SJCRH30 (cell line): ENCODE measurements at regions not wholly inside any gene's neighbourhood (a gene's known extent, or its start where the extent isn't known, plus 50 kb on each side); places are given as distances from the start of the nearest gene placed in this dataset.

ENCODE experiments used
- DNase-seq, 2 experiments: peaks; one replicate each; pipeline ENCODE4 v3.0.0-alpha.2; 2015 to 2020
- H3K27ac ChIP-seq: fragments of 250-450 bp; sonication (Bioruptor Pico); 2 replicates; pipeline ENCODE4 v1.5.1; 2020; ENCODE audit warnings: mild to moderate bottlenecking, moderate library complexity
- H3K27me3 ChIP-seq: fragments of 250-450 bp; sonication (Bioruptor Pico); 2 replicates; pipeline ENCODE4 v1.5.1; 2020; ENCODE audit warnings: mild to moderate bottlenecking, moderate library complexity
- H3K36me3 ChIP-seq: fragments of 250-450 bp; sonication (Bioruptor Pico); 2 replicates; pipeline ENCODE4 v1.5.1; 2020; ENCODE audit warnings: mild to moderate bottlenecking, moderate library complexity
- H3K4me1 ChIP-seq: fragments of 250-450 bp; sonication (Bioruptor Pico); 2 replicates; pipeline ENCODE4 v1.5.1; 2020; ENCODE audit warnings: mild to moderate bottlenecking, moderate library complexity
- H3K4me3 ChIP-seq: fragments of 250-450 bp; sonication (Bioruptor Pico); 2 replicates; pipeline ENCODE4 v1.5.1; 2020; ENCODE audit warnings: mild to moderate bottlenecking, moderate library complexity
- H3K9me3 ChIP-seq: fragments of 250-450 bp; sonication (Bioruptor Pico); replicated peaks from 2 replicates; pipeline ENCODE4 v1.5.1; 2020; ENCODE audit warnings: mild to moderate bottlenecking, moderate library complexity

DNA sequence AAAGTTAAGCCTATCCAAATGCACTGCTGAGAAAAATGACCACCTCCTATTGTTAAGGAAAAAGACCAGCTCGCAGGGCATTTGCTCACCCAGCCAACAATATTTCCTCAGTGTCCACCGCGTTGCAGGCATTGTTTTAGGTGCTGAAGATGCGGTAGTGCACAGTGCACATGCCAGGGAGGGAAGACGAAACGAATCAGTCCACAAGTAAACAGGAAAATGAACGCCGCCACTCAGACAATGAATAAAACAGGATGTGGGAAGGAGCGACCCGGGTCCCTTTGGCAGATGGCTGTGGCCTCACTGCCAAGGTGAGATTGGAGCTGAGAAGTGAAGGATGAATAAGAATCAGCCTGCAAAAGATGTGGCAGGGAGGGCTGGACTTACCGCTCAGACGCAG, 249.2 kb downstream of the FOXL1 start:
- Histone ChIP-seq H3K36me3 (no peaks in the 10 kb centered on the region), H3K4me3 (no peak overlapping the region), H3K27ac (no peak overlapping the region), H3K9me3 (no peaks in the 10 kb centered on the region), H3K4me1 (peaks cover 33% of the 10 kb centered on the region), H3K27me3 (no peaks in the 10 kb centered on the region)
- no peak for DNase-seq

GRCh38 chr16:86828202-86828601, 249.9 kb downstream of the FOXL1 start:
- no peaks in the 10 kb centered on the region for H3K27me3 ChIP-seq
- no peaks in the 10 kb centered on the region for H3K9me3 ChIP-seq
- H3K36me3 ChIP-seq: no peaks in the 10 kb centered on the region
- no peak overlapping the region for H3K4me3 ChIP-seq
- DNase-seq: no peak
- no peak overlapping the region for H3K27ac ChIP-seq
- H3K4me1 ChIP-seq: peaks cover 26% of the 10 kb centered on the region

- no peak overlapping the region for H3K4me3 ChIP-seq
- H3K27ac ChIP-seq: no peak overlapping the region
- no peaks in the 10 kb centered on the region for H3K9me3 ChIP-seq
- no peak for DNase-seq
- no peaks in the 10 kb centered on the region for H3K36me3 ChIP-seq
- peaks cover 21% of the 10 kb centered on the region for H3K4me1 ChIP-seq
- H3K27me3 ChIP-seq: no peaks in the 10 kb centered on the region
Observed at GRCh38 chr16:86828653-86829052, 250.3 kb downstream of the FOXL1 start.

- no peak for DNase-seq
- Histone ChIP-seq H3K27me3 (no peaks in the 10 kb centered on the region), H3K9me3 (no peaks in the 10 kb centered on the region), H3K4me3 (no peak overlapping the region), H3K36me3 (no peaks in the 10 kb centered on the region), H3K4me1 (peaks cover 7% of the 10 kb centered on the region), H3K27ac (no peak overlapping the region)
Observed at GRCh38 chr16:86831366-86831765, 253.0 kb downstream of the FOXL1 start.

DNA sequence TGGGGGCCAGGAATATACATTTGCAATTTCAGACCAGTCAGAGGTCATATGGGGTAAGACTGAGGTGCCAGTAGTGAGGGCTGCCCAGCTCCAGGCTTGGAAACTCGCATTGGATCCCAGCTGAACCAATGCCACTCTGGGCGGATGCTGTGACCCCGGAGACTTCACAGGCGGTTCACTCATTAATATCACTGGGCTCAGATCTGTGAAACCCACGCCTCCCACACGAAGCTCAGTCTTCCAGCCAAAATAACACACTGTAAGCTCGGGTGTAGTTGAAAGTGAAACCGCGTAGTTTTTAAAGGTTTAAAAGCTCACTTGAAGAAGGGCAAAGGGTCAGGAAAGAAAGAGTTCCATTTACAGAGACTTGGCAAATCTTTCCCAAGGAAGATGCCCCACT, 254.8 kb downstream of the FOXL1 start:
- Histone ChIP-seq H3K9me3 (no peaks in the 10 kb centered on the region), H3K4me1 (no peaks in the 10 kb centered on the region), H3K4me3 (no peak overlapping the region), H3K27ac (no peak overlapping the region), H3K36me3 (no peaks in the 10 kb centered on the region), H3K27me3 (no peaks in the 10 kb centered on the region)
- no peak for DNase-seq

GRCh38 chr16:86834451-86835035, 256.2 kb downstream of the FOXL1 start:
- no peaks in the 10 kb centered on the region for H3K9me3 ChIP-seq
- H3K27ac ChIP-seq: no peak overlapping the region
- H3K27me3 ChIP-seq: no peaks in the 10 kb centered on the region
- H3K4me3 ChIP-seq: no peak overlapping the region
- no peaks in the 10 kb centered on the region for H3K4me1 ChIP-seq
- no peaks in the 10 kb centered on the region for H3K36me3 ChIP-seq
- DNase-seq: peak; percentile 58 to 70

DNA sequence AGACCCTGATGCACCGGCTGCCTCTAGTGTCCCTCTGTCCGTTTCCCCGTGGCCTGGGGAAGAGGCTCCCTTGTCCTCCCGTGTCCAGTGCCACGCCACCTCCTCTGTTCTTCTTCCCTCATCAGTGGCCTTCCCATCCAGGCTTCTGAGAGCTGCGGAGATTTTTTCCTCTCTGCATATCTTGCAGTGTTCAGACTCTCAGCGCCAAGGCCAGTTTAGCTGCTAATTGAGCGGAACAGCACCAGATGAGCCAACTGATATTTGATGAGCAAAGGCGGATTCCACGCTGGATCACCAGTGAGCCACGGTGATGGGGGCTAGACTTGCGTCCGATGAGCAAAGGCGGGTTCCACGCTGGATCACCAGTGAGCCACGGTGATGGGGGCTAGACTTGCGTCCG, 257.6 kb downstream of the FOXL1 start:
- Histone ChIP-seq H3K9me3 (no peaks in the 10 kb centered on the region), H3K27ac (no peak overlapping the region), H3K4me3 (no peak overlapping the region), H3K27me3 (no peaks in the 10 kb centered on the region), H3K4me1 (no peaks in the 10 kb centered on the region), H3K36me3 (no peaks in the 10 kb centered on the region)
- DNase-seq: no peak

DNA sequence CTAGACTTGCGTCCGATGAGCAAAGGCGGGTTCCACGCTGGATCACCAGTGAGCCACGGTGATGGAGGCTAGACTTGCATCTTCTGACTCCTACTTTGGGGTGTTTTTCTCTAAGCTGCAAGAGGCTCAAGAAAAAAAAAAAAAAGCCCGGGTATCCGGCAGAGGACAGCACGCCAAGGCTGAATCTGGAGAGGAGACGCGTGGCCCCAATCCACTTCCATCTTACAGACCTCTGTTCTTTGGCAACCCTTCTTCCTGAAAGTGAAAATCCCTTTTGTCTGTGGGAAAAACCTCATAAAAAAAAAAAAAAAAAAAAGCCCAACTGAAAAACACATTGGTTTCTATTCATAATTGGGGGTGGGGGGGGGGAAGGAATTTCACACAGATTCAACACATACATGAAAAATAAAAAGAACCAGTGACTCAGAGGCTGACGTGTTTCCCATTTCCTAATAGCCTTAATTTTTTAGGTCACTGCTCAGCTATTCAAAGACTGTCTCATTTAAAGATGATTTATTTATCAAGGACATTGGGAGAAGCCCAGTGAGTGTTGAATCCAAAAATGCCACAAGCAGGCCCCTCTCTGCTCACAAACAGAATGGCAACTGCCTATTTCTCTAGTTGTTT, 258.3 kb downstream of the FOXL1 start:
- DNase-seq: no peak
- H3K36me3 ChIP-seq: no peaks in the 10 kb centered on the region

GRCh38 chr16:86843812-86844211, 265.5 kb downstream of the FOXL1 start:
- DNase-seq: no peak
- no peak overlapping the region for H3K4me3 ChIP-seq
- H3K9me3 ChIP-seq: no peaks in the 10 kb centered on the region
- no peaks in the 10 kb centered on the region for H3K36me3 ChIP-seq
- no peaks in the 10 kb centered on the region for H3K27me3 ChIP-seq
- H3K27ac ChIP-seq: no peak overlapping the region
- H3K4me1 ChIP-seq: 0 out of 2 replicates have a peak, but pooled peaks cover 3% of the 10 kb centered on the region

More for the DNA sequence above, 258.3 kb downstream of the FOXL1 start:
- H3K27ac ChIP-seq: no peak overlapping the region
- no peaks in the 10 kb centered on the region for H3K4me1 ChIP-seq
- no peaks in the 10 kb centered on the region for H3K9me3 ChIP-seq
- H3K4me3 ChIP-seq: no peak overlapping the region
- H3K27me3 ChIP-seq: no peaks in the 10 kb centered on the region

DNA sequence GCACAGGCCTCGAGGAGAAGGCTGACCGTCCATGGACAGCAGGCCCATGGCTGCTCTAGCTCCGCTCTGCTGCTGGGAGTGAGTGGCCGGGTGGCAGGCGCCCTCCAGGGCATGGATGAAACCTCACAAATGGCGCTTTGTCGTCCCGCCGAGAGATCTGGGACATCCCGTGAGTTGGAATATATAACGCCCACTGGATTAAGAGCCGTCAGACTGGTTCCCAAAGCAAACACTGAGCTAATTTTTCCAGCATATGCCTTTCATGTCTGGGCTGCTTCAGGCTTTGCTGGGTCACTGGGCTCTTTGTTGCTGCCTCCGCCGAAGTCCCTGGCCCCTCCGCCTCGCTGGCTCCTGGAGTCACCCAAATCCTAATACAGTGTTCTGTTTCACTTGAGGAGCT, 266.3 kb downstream of the FOXL1 start:
- H3K27me3 ChIP-seq: no peaks in the 10 kb centered on the region
- H3K4me3 ChIP-seq: no peak overlapping the region
- H3K9me3 ChIP-seq: no peaks in the 10 kb centered on the region
- H3K36me3 ChIP-seq: no peaks in the 10 kb centered on the region
- peak in 1 of 2 experiments; percentile 50 for DNase-seq
- no peak overlapping the region for H3K27ac ChIP-seq
- H3K4me1 ChIP-seq: 0 out of 2 replicates have a peak, but pooled peaks cover 3% of the 10 kb centered on the region

DNA sequence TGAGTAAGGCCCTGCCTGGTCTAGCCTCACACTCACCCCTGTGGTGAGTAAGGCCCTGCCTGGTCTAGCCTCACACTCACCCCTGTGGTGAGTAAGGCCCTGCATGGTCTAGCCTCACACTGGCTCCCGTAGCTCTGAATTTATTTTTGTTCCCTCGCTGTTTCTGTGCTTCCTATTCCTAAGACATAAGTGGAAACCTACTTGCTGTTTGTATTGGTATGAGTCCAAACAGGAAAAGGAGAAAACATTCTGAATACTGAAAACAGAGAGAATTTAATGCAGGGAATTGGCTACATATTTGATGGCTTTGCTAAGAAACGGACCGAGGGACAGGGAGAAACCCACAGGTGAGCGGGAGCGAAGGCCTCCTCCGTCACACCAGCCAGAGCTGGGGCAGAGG, 267.8 kb downstream of the FOXL1 start:
- Histone ChIP-seq H3K9me3 (no peaks in the 10 kb centered on the region), H3K27ac (no peak overlapping the region), H3K27me3 (no peaks in the 10 kb centered on the region), H3K4me1 (0 out of 2 replicates have a peak, but pooled peaks cover 3% of the 10 kb centered on the region), H3K4me3 (no peak overlapping the region), H3K36me3 (no peaks in the 10 kb centered on the region)
- DNase-seq: no peak

- H3K27me3 ChIP-seq: no peaks in the 10 kb centered on the region
- no peaks in the 10 kb centered on the region for H3K9me3 ChIP-seq
- H3K27ac ChIP-seq: no peak overlapping the region
- no peak for DNase-seq
- H3K36me3 ChIP-seq: no peaks in the 10 kb centered on the region
- H3K4me3 ChIP-seq: no peak overlapping the region
- 0 out of 2 replicates have a peak, but pooled peaks cover 3% of the 10 kb centered on the region for H3K4me1 ChIP-seq
Observed at GRCh38 chr16:86848821-86849220, 270.5 kb downstream of the FOXL1 start.

DNA sequence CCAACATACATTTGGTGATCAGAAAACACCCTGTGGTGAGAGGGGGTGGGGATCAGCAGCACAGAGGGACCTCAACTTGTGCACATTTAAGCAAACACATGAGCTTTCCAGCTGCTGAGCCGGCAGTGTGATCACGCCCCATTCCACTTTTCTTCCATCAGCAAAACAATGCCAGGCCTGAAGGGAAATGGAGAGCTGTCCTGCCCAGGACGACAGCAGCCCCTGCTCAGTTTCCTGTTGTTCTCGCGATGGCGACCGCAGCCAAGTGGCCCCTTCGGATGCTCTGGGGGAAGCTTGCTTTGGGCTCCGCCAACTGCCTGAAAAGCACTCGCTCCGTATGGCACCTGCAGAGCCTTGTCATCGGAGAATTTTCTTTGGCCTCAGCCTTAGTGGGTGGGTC, 272.3 kb downstream of the FOXL1 start:
- Histone ChIP-seq H3K9me3 (no peaks in the 10 kb centered on the region), H3K27me3 (no peaks in the 10 kb centered on the region), H3K27ac (no peak overlapping the region), H3K36me3 (no peaks in the 10 kb centered on the region), H3K4me1 (no peaks in the 10 kb centered on the region), H3K4me3 (no peak overlapping the region)
- DNase-seq: no peak

DNA sequence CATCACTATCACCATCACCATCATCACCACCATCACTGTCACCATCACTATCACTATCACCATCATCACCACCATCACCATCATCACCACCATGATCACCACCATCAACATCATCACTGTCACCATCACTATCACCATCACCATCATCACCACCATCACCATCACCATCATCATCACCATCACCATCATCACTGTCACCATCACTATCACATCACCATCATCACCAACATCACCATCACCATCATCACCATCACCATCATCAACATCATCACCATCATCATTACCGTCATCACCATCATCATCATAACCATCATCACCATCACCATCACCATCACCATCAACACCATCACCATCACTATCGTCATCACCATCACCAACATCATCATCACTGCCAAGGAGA, 273.8 kb downstream of the FOXL1 start:
- no peak overlapping the region for H3K27ac ChIP-seq
- H3K9me3 ChIP-seq: no peaks in the 10 kb centered on the region
- H3K27me3 ChIP-seq: no peaks in the 10 kb centered on the region
- DNase-seq: no peak
- H3K36me3 ChIP-seq: no peaks in the 10 kb centered on the region
- H3K4me1 ChIP-seq: no peaks in the 10 kb centered on the region
- no peak overlapping the region for H3K4me3 ChIP-seq

GRCh38 chr16:86854058-86854621, 275.8 kb downstream of the FOXL1 start:
- no peak overlapping the region for H3K4me3 ChIP-seq
- no peak for DNase-seq
- H3K27ac ChIP-seq: no peak overlapping the region
- no peaks in the 10 kb centered on the region for H3K36me3 ChIP-seq
- H3K27me3 ChIP-seq: no peaks in the 10 kb centered on the region
- H3K4me1 ChIP-seq: no peaks in the 10 kb centered on the region
- H3K9me3 ChIP-seq: no peaks in the 10 kb centered on the region
